CD4-positive, alpha-beta T cell treated with Interleukin-6 for 4 hours (primary cell): ENCODE measurements at regions not wholly inside any gene's neighbourhood (a gene's known extent, or its start where the extent isn't known, plus 50 kb on each side); places are given as distances from the start of the nearest gene placed in this dataset.

Experiments
- DNase-seq: peaks from one replicate; pipeline ENCODE4 v3.0.0-alpha.2; 2020; ENCODE audit warnings: mixed read lengths

- no peak for DNase-seq
Observed at GRCh38 chr5:29905626-29906353, 1287.7 kb upstream of the CDH6 start.

GRCh38 chr5:29902859-29903258 lies 1290.6 kb upstream of the CDH6 start:
- DNase-seq, result no peak

GRCh38 chr5:29899583-29899982 lies 1293.9 kb upstream of the CDH6 start:
- no peak for DNase-seq

- no peak for DNase-seq
Observed at GRCh38 chr5:29897916-29898315, 1295.6 kb upstream of the CDH6 start.

- DNase-seq, result no peak
Observed at GRCh38 chr5:29896646-29897045, 1296.8 kb upstream of the CDH6 start.

- no peak for DNase-seq
Observed at GRCh38 chr5:29894668-29895067, 1298.8 kb upstream of the CDH6 start.

GRCh38 chr5:29889051-29889450 lies 1304.4 kb upstream of the CDH6 start:
- DNase-seq, result no peak

GRCh38 chr5:29885595-29885994 lies 1307.9 kb upstream of the CDH6 start:
- DNase-seq, result no peak

GRCh38 chr5:29882036-29882435 lies 1311.5 kb upstream of the CDH6 start:
- DNase-seq, result no peak

- DNase-seq, result no peak
Observed at GRCh38 chr5:29879401-29879800, 1314.1 kb upstream of the CDH6 start.

GRCh38 chr5:29878599-29878998 lies 1314.9 kb upstream of the CDH6 start:
- no peak for DNase-seq

- DNase-seq, result no peak
Observed at GRCh38 chr5:29867155-29867554, 1326.3 kb upstream of the CDH6 start.

- DNase-seq, result no peak
Observed at GRCh38 chr5:29853711-29854220, 1339.7 kb upstream of the CDH6 start.

GRCh38 chr5:29852329-29852728 lies 1341.2 kb upstream of the CDH6 start:
- DNase-seq, result no peak

GRCh38 chr5:29845206-29845605 lies 1348.3 kb upstream of the CDH6 start:
- DNase-seq, result no peak

- DNase-seq, result no peak
Observed at GRCh38 chr5:29833394-29833793, 1360.1 kb upstream of the CDH6 start.

GRCh38 chr5:29822521-29822920 lies 1371.0 kb upstream of the CDH6 start:
- DNase-seq, result no peak

GRCh38 chr5:29811914-29812679 lies 1381.4 kb upstream of the CDH6 start:
- no peak for DNase-seq

- no peak for DNase-seq
Observed at GRCh38 chr5:29805804-29806203, 1387.7 kb upstream of the CDH6 start.

GRCh38 chr5:29800752-29801151 lies 1392.7 kb upstream of the CDH6 start:
- DNase-seq, result no peak

- DNase-seq, result no peak
Observed at GRCh38 chr5:29796013-29796412, 1397.5 kb upstream of the CDH6 start.

- DNase-seq, result no peak
Observed at GRCh38 chr5:29795096-29795652, 1398.3 kb upstream of the CDH6 start.

GRCh38 chr5:29794141-29794787 lies 1399.2 kb upstream of the CDH6 start:
- no peak for DNase-seq
